CD4-positive, alpha-beta T cell (primary cell): ENCODE measurements at regions not wholly inside any gene's neighbourhood (a gene's known extent, or its start where the extent isn't known, plus 50 kb on each side); places are given as distances from the start of the nearest gene placed in this dataset.
A peak's percentile ranks its signal among the peaks of the same experiment; 100 is the strongest.

ENCODE experiments used
- ATAC-seq: fragments of 200-7000 bp; cut with Tn5 transposase; one replicate; pipeline ENCODE4 v1.10.0; 2022; ENCODE audit warnings: mild to moderate bottlenecking; ENCODE audit not compliant: poor library complexity
- CTCF ChIA-PET: fragments of 350-600 bp; sonication (Branson Sonifier 250); formaldehyde crosslinking; loops from one replicate; lab custom pipeline; 2021; ENCODE audit warnings: antibody characterized with exemption, inconsistent platforms; lab: Charles Lee
- POLR2A ChIA-PET: fragments of 350-600 bp; sonication (Branson Sonifier 250); formaldehyde crosslinking; loops from one replicate; lab custom pipeline; 2021; ENCODE audit warnings: antibody characterized with exemption, inconsistent platforms; lab: Charles Lee
- DNase-seq, 14 experiments: peaks; one replicate each; pipeline ENCODE4 v3.0.0-alpha.2; 2013 to 2020; ENCODE audit warnings: mixed read lengths in 2 of 14
- H3K27ac ChIP-seq, 2 donors: one replicate each; pipeline versions ENCODE4 v1.5.1 to v1.7.0; 2013; ENCODE audit warnings: low read length in 2 of 2, low read depth in 1 of 2, mild to moderate bottlenecking in 1 of 2
- H3K27me3 ChIP-seq, 2 experiments: 1 replicate in 1 of 2; 2 replicates in 1 of 2; pipeline versions ENCODE4 v1.6.1 to v1.7.0; 2013; ENCODE audit warnings: low read length in 2 of 2, control low read depth in 1 of 2, mild to moderate bottlenecking in 1 of 2, moderate library complexity in 1 of 2; ENCODE audit not compliant: insufficient read depth in 2 of 2, control insufficient read depth in 1 of 2
- H3K36me3 ChIP-seq: one replicate; pipeline ENCODE4 v1.6.1; 2013; ENCODE audit warnings: low read length, control low read depth; ENCODE audit not compliant: insufficient read depth
- H3K4me1 ChIP-seq: one replicate; pipeline ENCODE4 v1.6.1; 2013; ENCODE audit warnings: low read length, control low read depth; ENCODE audit not compliant: insufficient read depth
- H3K4me3 ChIP-seq: one replicate; pipeline ENCODE4 v1.5.1; 2013; ENCODE audit warnings: mild to moderate bottlenecking, low read length, moderate library complexity
- H3K9me3 ChIP-seq, 2 experiments: 1 replicate in 1 of 2; 2 replicates in 1 of 2; pipeline versions ENCODE4 v1.6.1 to v1.7.0; 2013; ENCODE audit warnings: low read length in 2 of 2, mild to moderate bottlenecking in 2 of 2, control low read depth in 1 of 2, moderate library complexity in 1 of 2; ENCODE audit not compliant: control insufficient read depth in 1 of 2, insufficient read depth in 1 of 2
- H3K27ac Mint-ChIP-seq: one replicate; pipeline ENCODE4 v1.8.0; 2020; ENCODE audit warnings: mixed read lengths
- H3K27me3 Mint-ChIP-seq: one replicate; pipeline ENCODE4 v1.8.0; 2021; ENCODE audit warnings: mixed read lengths
- H3K36me3 Mint-ChIP-seq: one replicate; pipeline ENCODE4 v1.8.0; 2021; ENCODE audit warnings: low read depth, mixed read lengths
- H3K4me1 Mint-ChIP-seq: one replicate; pipeline ENCODE4 v1.8.0; 2021; ENCODE audit warnings: low read depth, mixed read lengths
- H3K4me3 Mint-ChIP-seq: one replicate; pipeline ENCODE4 v1.8.0; 2020; ENCODE audit warnings: mild to moderate bottlenecking, mixed read lengths
- H3K9me3 Mint-ChIP-seq: one replicate; pipeline ENCODE4 v1.8.0; 2020; ENCODE audit warnings: mixed read lengths
- intact Hi-C, 2 experiments: fragments of 100-400 bp; cut with DNase I in 1 of 2; cut with micrococcal nuclease in 1 of 2; formaldehyde crosslinking; loops; one replicate each; pipeline versions ENCODE4 v1.15.1 to v1.9.0; 2023 to 2025; cut with DNase I, micrococcal nuclease
- TF ChIP-seq, protein P1 (sequence below): fragments of 200-600 bp; IDR thresholded peaks from one replicate; pipeline ENCODE4 v1.8.0; 2022; ENCODE audit warnings: antibody characterized with exemption, mild to moderate bottlenecking

DNA sequence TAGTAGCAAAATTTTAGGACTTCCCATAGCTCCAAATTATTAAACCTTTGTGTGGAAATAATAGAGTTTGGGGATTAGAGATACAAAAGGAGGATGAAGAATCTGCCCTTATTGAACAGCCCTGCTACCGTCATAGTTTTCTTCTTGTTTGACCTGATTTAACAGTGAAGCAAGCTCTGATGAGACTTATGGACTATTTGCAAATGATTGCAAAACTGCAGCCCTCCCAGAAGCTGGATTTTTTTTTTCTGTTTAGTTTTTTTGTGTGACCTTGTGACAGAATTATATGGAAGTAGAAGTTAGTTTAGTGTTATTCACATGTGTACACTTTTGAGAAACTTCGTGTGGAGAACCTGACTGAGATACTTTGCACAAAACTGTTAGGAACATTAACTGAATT lies 267.8 kb downstream of the KCNRG start:
- TF ChIP-seq, protein P1, sequence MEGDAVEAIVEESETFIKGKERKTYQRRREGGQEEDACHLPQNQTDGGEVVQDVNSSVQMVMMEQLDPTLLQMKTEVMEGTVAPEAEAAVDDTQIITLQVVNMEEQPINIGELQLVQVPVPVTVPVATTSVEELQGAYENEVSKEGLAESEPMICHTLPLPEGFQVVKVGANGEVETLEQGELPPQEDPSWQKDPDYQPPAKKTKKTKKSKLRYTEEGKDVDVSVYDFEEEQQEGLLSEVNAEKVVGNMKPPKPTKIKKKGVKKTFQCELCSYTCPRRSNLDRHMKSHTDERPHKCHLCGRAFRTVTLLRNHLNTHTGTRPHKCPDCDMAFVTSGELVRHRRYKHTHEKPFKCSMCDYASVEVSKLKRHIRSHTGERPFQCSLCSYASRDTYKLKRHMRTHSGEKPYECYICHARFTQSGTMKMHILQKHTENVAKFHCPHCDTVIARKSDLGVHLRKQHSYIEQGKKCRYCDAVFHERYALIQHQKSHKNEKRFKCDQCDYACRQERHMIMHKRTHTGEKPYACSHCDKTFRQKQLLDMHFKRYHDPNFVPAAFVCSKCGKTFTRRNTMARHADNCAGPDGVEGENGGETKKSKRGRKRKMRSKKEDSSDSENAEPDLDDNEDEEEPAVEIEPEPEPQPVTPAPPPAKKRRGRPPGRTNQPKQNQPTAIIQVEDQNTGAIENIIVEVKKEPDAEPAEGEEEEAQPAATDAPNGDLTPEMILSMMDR: no peak
- no peak overlapping the region for H3K4me3 ChIP-seq
- no peaks in the 10 kb centered on the region for H3K36me3 Mint-ChIP-seq
- H3K4me3 Mint-ChIP-seq: no peak overlapping the region
- H3K27ac Mint-ChIP-seq: no peak overlapping the region
- CTCF ChIA-PET: interaction anchor here (0.6 kb wide), 1 partner anchor 348 kb away, joined by 3 read pairs; no protein-coding TSS in a partner anchor
- no peaks in the 10 kb centered on the region for H3K9me3 ChIP-seq
- H3K4me1 Mint-ChIP-seq: peaks cover 8% of the 10 kb centered on the region
- no peaks in the 10 kb centered on the region for H3K27me3 ChIP-seq
- ATAC-seq (no peak), DNase-seq (no peak)
- no peak overlapping the region for H3K27ac ChIP-seq
- peaks cover 4% of the 10 kb centered on the region for H3K9me3 Mint-ChIP-seq
- no peaks in the 10 kb centered on the region for H3K4me1 ChIP-seq
- POLR2A ChIA-PET: no interaction called here
- intact Hi-C loops: loop anchor here in 1 of 2 experiments (10.0 kb wide), 1 partner anchor 1112 kb away; no protein-coding TSS in a partner anchor
- H3K27me3 Mint-ChIP-seq: no peaks in the 10 kb centered on the region
- no peaks in the 10 kb centered on the region for H3K36me3 ChIP-seq

DNA sequence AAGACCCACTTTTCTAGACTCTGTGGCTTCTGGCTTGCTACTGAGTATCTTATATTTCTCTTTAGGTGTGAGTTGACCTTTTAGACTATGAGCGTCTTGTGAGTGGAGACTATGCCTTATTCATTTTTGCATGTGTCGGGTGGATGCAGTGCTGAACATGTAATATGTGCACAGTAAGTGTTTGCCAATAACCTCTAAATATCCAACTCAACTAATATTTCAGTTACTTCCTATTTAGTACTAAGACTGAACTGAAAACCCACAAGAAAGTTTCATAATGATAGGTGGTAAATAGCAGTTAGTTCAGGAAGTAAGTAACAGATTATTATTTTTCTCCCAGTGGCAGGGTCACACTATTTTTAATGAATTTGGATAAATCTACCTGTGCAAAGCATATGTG lies 269.3 kb downstream of the KCNRG start:
- ChIA-PET POLR2A (no interaction called here), CTCF (no interaction called here)
- TF ChIP-seq, protein P1: no peak
- H3K27me3 Mint-ChIP-seq: no peaks in the 10 kb centered on the region
- H3K4me1 ChIP-seq: no peaks in the 10 kb centered on the region
- H3K4me3 ChIP-seq: no peak overlapping the region
- H3K4me3 Mint-ChIP-seq: no peak overlapping the region
- H3K9me3 Mint-ChIP-seq: peaks cover 4% of the 10 kb centered on the region
- no peaks in the 10 kb centered on the region for H3K27me3 ChIP-seq
- no peaks in the 10 kb centered on the region for H3K9me3 ChIP-seq
- no peak overlapping the region for H3K27ac Mint-ChIP-seq
- intact Hi-C loops: loop anchor here in 1 of 2 experiments (10.0 kb wide), 1 partner anchor 1110 kb away; no protein-coding TSS in a partner anchor
- ATAC-seq: no peak
- peaks cover 8% of the 10 kb centered on the region for H3K4me1 Mint-ChIP-seq
- H3K27ac ChIP-seq: no peak overlapping the region
- peak in 1 of 14 experiments; percentile 16 for DNase-seq
- H3K36me3 ChIP-seq: no peaks in the 10 kb centered on the region
- no peaks in the 10 kb centered on the region for H3K36me3 Mint-ChIP-seq

DNA sequence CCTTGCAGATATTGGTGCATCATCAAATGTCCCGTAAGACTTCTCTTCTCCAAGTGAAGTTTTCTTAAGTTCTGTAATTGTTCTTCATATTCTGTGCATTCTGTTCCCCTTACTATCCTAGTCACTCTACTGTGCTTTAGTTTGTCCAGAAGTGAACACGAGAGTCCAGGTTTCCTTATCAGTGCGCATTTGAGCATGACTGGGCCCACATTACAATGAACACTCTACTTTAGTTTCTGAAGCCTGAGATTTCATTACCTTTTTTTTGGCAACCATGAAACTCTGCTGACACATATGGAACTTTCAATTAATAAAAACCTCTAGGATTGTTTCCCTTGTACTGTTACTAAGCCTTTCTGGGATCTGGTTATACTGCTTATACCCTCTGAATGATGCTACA lies 270.0 kb downstream of the KCNRG start:
- Mint-ChIP-seq H3K27me3 (no peaks in the 10 kb centered on the region), H3K27ac (no peak overlapping the region), H3K9me3 (peaks cover 4% of the 10 kb centered on the region), H3K4me3 (no peak overlapping the region), H3K36me3 (no peaks in the 10 kb centered on the region), H3K4me1 (peaks cover 8% of the 10 kb centered on the region)
- no peak overlapping the region for H3K27ac ChIP-seq
- CTCF ChIA-PET: no interaction called here
- H3K27me3 ChIP-seq: no peaks in the 10 kb centered on the region
- H3K9me3 ChIP-seq: no peaks in the 10 kb centered on the region
- ATAC-seq (no peak), DNase-seq (no peak)
- TF ChIP-seq, protein P1: no peak
- H3K4me1 ChIP-seq: no peaks in the 10 kb centered on the region
- intact Hi-C loops: loop anchor here in 1 of 2 experiments (10.0 kb wide), 1 partner anchor 1110 kb away; no protein-coding TSS in a partner anchor
- no peaks in the 10 kb centered on the region for H3K36me3 ChIP-seq
- no peak overlapping the region for H3K4me3 ChIP-seq
- POLR2A ChIA-PET: no interaction called here
